Epithelial cell of proximal tubule (primary cell): ENCODE measurements at regions not wholly inside any gene's neighbourhood (a gene's known extent, or its start where the extent isn't known, plus 50 kb on each side); places are given as distances from the start of the nearest gene placed in this dataset.

Experiments
- DNase-seq: peaks from one replicate; pipeline ENCODE4 v3.0.0-alpha.2; 2011; ENCODE audit warnings: low read depth
- H3K4me3 ChIP-seq: 2 replicates; pipeline ENCODE4 v1.5.1; 2011; ENCODE audit warnings: low read depth, mild to moderate bottlenecking, low read length
- TF ChIP-seq, protein P1 (sequence below): conservative IDR thresholded peaks from 2 replicates; pipeline ENCODE4 v1.5.1; 2012; ENCODE audit warnings: low read depth, mild to moderate bottlenecking, low read length

DNA sequence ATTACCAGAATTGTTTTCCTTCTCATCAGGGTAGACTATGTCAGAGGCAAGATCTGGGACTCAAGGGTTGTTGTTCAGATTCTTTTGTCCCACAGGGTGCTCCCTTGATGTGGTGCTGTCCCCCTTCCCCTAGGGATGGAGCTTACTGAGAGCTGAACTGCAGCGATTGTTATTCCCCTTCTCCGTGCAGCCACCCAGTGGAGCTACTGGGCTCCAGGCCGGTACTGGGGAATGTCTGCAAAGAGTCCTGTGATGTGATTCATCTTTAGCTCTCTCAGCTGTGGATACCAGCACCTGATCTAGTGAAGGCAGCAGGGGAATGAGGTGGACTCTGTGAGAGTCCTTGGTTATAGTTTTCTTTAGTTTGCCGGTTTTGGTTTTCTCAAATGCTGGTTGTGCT is 247.4 kb upstream of the HAND2 start:
- no peak for DNase-seq

DNA sequence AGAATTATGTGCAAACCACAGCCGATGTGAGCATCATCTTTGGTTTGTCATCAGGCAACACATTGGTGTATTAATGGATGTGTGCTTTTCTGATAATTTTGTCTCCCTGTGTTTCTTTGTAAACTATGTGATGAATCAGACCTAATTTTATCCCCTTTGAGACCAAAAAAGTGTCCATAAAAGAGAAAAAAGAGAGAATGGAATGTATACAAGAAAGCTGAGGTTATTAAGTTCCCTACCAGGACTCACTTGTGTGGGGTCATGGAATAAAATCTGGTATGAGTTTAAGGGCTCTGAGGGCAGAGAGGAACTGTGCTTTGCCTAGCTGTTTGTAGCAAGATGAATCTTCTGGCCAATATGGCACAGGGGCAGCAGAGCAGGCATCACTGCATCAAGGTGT is 239.5 kb upstream of the HAND2 start:
- no peak overlapping the region for H3K4me3 ChIP-seq
- no peak for DNase-seq
- TF ChIP-seq, protein P1, sequence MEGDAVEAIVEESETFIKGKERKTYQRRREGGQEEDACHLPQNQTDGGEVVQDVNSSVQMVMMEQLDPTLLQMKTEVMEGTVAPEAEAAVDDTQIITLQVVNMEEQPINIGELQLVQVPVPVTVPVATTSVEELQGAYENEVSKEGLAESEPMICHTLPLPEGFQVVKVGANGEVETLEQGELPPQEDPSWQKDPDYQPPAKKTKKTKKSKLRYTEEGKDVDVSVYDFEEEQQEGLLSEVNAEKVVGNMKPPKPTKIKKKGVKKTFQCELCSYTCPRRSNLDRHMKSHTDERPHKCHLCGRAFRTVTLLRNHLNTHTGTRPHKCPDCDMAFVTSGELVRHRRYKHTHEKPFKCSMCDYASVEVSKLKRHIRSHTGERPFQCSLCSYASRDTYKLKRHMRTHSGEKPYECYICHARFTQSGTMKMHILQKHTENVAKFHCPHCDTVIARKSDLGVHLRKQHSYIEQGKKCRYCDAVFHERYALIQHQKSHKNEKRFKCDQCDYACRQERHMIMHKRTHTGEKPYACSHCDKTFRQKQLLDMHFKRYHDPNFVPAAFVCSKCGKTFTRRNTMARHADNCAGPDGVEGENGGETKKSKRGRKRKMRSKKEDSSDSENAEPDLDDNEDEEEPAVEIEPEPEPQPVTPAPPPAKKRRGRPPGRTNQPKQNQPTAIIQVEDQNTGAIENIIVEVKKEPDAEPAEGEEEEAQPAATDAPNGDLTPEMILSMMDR, result no peak

More for the DNA sequence above, 247.4 kb upstream of the HAND2 start:
- H3K4me3 ChIP-seq, result no peak overlapping the region
- TF ChIP-seq, protein P1, result no peak

DNA sequence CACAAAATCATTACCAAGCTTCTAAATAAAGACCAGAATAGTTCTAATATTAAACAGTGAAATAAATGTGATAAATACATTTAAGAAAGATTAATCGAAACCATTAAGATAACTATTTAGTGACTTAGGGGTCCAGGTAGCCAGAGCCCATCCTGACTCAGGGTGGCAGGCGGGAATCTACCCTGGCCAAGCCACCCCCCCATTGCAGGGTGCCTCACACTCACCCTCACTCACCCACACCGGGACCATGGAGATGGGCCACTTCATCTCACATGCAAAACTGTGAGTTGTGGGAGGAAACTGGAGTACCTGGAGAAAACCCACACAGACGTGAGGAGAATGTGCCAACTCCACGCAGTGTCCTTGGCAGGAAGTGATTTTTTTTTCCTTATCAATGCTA is 237.6 kb upstream of the HAND2 start:
- TF ChIP-seq, protein P1, result no peak
- no peak for DNase-seq
- H3K4me3 ChIP-seq, result no peak overlapping the region

GRCh38 chr4:173766171-173766600 is 236.2 kb upstream of the HAND2 start:
- DNase-seq, result no peak
- TF ChIP-seq, protein P1, result no peak
- no peak overlapping the region for H3K4me3 ChIP-seq

DNA sequence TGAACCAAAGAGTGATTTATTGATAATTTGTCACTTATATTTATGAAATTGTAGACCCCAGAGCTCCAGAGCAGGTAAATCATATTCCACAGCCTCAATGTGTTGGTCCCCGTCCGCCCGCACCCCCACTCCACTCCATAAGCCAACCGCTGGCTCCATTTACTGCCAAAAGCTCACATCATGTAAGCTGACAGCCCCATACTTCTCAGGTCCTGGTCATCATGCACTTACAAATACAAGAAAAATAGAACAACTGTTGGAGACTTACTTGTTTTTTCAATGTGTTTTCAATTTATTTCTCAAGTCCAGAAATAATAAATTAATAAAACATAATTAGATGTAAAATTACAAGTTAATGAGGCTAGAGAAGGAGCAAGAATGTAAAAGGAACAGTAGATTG is 235.7 kb upstream of the HAND2 start:
- TF ChIP-seq, protein P1, result no peak
- no peak overlapping the region for H3K4me3 ChIP-seq
- DNase-seq, result no peak

- no peak for DNase-seq
- no peak overlapping the region for H3K4me3 ChIP-seq
- TF ChIP-seq, protein P1, result no peak
Measured at GRCh38 chr4:173763389-173763788, 233.4 kb upstream of the HAND2 start.

DNA sequence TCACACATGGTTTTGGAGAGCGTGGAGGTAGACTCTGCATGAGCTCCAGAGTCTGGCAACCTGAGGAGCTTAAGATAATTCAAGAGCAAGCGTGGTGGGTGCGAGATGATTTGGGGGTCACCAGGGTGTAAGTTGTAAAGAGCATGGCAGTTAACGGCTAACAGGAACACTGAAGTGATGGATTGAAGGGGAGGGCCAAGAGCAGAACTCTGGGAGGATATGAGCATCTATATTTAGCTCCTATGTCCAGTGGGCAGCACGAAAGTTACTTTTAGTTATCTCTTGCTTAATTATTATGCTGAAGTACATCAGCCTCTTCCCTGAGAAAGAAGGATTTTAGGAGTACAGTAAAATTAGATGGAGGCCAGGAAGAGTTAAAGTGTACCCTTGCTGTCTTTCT is 231.9 kb upstream of the HAND2 start:
- DNase-seq, result no peak
- TF ChIP-seq, protein P1, result no peak
- no peak overlapping the region for H3K4me3 ChIP-seq
